HG02981 (cell line): ENCODE measurements at regions not wholly inside any gene's neighbourhood (a gene's known extent, or its start where the extent isn't known, plus 50 kb on each side); places are given as distances from the start of the nearest gene placed in this dataset.

Experiments used
- ATAC-seq: cut with Tn5 transposase; IDR thresholded peaks from one replicate; pipeline ENCODE4 v1.9.1; 2021; ENCODE audit warnings: mild to moderate bottlenecking, moderate library complexity; ENCODE audit not compliant: unreplicated experiment

DNA sequence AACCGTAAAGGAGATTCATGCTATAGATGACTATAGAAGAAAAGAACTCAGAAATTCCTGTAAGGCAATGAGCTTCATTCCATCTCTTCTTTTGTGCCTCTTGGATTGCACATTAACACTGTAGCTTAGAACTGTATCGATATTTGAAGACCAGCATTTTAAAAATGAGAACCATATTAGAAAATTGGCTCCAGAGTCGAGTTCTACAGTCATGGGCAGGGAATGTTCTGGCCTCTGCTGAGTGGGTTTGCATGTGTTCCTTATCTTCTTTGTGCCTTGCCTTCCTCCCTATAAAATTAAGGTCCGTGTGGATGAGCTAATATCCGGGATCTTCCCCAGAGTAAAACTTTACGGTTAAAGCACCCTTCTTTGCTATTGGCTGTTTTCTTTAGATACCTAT is 77.4 kb upstream of the PLCL2 start:
- no peak for ATAC-seq

DNA sequence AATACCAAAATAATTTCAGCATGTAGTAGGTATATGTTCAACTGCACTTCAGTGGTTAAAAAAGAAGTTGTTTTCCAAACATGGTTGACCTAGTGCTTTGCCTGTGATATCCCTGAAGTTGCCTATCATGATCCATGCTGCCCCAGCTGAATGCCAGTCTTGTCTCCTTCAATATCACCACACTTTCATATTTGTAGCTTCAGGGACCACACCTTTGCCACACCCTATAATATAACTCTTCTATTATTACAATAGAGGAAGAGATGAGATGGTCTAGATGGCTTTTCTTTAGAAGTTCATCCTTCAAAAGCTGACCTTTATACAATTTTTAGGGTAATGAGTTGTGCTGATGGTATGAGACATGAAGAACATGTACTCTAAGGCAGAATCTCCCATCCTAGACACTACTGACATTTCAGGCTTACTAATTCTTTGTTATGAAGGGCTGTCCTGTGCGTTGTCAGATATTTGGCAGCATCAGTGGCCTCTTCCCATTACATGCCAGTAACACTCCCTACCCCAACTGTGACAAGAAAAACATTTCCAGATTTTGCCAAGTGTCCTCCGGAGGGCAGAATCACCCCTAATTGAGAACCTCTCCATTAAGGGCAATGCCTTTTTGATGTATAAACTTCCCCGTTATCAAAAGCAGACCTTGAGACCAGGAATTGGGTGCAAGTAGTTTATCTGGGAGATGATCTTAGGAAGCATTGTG is 76.2 kb upstream of the PLCL2 start:
- ATAC-seq, result no peak

DNA sequence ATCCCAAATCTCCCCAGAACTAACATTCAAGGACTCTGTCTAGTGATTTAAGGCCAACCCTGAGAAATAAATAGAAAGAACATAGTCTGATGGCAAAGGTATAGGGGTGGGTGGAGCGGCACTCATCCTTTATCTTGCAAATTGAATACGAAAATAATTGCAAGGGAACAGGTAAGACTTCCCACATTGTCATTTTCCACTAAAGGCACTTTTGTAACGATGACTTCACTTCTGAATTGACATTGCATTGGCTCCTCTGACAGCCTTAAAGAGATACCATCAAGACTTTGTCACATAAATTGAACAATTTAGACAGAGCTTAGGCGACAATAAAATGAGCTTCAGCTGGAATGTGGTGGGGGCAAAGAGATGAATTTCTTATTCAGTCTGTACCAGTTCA is 75.3 kb upstream of the PLCL2 start:
- ATAC-seq, result no peak

DNA sequence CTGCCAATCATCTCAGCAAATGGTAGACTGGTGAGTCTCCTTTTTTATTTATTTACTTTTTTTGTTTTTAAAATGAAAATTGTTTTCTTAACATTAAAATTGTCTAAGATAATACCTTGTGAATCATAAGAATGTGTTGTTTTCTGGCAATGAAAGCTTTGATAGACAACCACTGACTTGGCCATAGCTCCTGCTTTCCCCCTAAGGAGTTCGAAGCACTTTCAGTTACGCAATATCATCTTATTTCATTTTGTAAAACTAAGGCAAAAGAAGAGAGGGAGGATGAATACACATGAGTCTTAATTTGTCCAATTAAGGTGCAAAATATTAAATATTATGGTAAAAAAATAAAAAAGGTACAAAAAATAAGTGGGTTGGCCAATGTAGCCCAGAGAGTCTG is 74.8 kb upstream of the PLCL2 start:
- ATAC-seq, result no peak

- ATAC-seq, result no peak
Observed at GRCh38 chr3:16810593-16811367, 74.0 kb upstream of the PLCL2 start.

DNA sequence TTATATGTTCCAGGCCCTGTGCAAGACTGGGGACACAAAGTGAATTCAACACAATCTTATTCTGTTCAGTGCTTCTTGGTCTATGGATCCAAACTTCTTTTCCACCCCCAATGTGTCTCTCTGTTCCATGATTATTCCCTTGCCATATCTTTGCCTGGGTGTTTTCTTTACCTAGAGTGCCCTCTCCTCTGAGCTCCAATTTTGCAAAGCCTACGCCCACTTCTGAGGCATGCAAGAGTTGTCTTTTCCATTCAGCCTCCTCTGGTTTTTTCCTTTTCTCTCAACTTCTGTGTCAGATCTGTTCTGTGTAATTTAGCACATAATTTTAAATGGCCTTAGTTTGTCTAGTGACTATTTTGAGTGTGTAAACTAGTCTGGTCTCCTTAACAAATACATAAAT is 72.8 kb upstream of the PLCL2 start:
- ATAC-seq, result no peak

DNA sequence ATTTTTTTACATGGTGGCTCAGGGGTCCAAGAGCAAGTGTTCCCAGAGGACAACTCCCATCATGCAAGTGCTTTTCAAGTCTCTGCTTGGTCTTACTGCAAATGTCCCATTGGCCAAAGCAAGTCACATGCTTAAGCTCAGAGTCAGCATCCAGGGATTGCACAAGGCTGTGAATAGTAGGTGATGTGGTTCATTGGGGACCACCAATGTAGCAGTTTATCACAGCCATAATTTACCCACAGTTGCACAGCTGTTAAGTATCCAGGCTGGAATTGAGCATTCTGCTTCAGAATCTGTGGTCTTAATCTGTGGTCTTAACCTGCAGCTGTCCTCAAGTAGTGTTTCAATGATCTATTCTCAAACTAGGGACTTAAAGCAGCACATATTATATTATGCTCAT is 71.4 kb upstream of the PLCL2 start:
- ATAC-seq, result no peak

GRCh38 chr3:16816048-16816780 is 68.5 kb upstream of the PLCL2 start:
- ATAC-seq, result no peak

DNA sequence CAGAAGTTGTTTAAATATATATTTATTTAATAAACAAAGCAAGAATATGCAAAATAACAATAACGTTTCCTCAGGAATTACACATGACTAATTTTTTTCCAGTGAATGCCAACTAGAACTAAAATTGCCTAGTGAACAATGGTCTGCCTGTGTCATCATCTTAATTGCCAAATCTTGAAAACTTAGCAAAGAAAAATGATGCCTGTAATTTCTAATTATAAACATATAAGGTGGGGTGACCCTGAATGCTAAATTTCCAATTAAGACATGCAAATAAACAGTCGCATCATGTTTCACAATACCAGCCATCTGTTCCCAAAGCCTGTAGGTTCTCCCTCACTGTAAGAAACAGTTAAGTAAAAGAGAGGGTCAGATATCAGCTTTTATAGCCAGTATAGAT is 67.6 kb upstream of the PLCL2 start:
- ATAC-seq, result no peak

DNA sequence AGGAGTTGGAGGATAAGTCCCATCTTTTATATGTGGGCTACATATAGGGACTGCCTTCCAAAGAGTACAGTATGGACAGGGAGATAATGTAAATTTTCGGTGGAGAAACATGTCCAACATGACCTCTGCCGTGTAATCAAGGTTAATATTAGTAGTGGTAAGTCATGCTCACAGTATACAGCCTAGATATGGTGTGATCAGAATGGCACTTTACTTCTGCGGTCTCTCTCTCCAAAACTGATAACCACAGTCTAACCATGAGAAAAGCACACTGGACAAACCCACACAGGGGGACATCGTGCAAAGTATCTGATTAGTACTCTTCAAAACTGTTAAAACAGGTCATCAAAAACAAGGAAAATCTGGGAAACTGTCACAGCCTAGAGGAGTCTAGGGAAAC is 66.6 kb upstream of the PLCL2 start:
- ATAC-seq, result no peak

DNA sequence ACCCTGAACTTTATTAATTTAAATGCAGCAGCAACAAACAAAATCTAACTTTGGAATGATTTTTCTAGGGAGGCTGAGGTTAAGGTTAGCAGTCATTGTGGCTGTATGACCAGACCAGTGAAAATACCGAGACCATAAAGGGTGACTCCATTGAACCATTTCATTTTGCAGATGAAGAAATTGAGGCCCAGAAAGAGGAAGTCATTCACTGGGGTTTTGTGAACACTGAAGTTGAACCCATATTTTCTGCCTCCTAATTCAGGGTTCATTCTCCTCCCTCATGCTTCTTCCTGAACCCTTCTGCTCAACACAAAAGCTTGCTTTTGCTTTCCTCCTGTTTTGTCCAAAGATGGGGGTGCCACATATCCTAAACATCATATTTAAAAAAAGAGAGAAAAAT is 65.8 kb upstream of the PLCL2 start:
- ATAC-seq, result no peak

DNA sequence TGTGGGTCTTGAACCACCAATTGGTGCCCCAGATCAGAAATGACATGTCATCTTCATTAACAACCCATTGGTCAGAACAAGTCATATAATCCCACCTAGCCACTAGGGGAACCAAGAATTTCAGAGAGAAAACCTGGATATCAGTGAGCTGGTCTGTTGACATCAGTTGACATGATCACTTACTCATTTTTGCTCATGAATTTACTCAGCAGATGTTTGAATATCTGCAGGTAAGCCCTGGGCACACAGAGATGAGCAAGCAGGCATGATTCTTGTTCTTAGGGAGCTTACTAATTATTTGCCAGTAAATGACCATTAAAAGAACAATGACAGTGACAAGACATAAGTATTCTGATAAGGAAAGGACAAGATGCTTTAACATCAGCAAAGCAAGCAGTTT is 64.3 kb upstream of the PLCL2 start:
- ATAC-seq, result no peak

DNA sequence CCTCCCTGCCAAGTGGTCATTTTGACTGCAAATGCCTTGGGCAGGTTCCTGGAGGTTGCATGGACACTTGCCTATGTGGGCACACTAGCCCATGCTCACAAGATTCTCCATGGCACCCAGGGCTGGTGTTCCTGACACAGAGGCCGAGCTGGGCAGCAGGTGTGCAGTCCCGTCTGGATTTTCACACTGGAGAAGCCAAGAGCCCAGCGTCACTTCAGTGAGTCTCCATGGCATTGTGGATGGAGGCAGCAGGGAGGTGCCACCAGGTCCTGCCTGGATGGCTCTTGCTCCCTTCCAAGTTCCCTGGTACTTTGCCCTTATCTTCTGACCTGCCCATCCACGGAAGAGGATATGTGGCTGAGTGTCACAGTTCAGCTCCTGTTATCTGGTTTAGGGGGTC is 63.7 kb upstream of the PLCL2 start:
- no peak for ATAC-seq

- peak; percentile 69 for ATAC-seq
Observed at GRCh38 chr3:16824081-16824696, 60.6 kb upstream of the PLCL2 start.

- no peak for ATAC-seq
Observed at GRCh38 chr3:16825617-16826204, 59.0 kb upstream of the PLCL2 start.

GRCh38 chr3:16828815-16829214 is 55.9 kb upstream of the PLCL2 start:
- no peak for ATAC-seq

DNA sequence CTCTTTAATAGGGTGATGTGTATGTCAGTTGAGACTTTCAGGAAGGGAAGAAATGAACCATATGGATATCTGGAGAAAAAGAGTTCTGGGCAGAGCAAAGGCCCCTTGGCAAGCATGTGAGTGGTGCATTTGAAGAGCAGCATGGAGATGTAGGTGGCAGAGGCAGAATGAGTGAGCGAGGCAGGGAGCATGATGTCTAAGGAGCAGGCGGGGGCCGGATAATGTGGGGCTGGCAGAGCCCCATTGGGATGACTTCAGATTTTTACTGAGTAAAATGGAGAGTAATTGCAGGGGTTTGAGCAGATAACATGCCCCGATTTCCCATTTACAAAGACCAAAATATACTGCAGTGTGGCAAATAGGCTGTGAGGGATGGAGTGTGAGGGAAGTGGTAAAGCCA is 52.9 kb upstream of the PLCL2 start:
- ATAC-seq, result no peak

DNA sequence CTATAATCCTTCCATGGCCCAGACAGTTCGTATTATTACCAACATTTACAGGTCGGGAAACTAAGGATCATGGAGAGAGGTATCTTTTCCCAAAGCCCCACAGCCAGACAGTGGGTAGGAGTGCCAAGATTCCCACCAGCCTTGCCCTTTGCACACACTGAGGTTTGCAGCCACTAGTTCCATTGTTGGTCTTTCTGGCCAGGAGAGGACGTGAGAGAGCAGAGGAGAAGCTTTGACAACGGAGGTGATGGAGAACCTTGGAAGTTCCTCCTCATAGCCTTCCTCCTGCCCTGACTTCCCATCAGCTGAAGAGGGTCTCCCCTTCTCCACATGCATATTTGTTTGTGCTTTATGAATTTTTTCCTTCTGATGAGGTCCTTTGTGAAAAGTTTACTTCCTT is 50.5 kb upstream of the PLCL2 start:
- ATAC-seq, result no peak

GRCh38 chr3:16834753-16835152 is 50.0 kb upstream of the PLCL2 start:
- no peak for ATAC-seq
